ENCODE measurements at regions not wholly inside any gene's neighbourhood (a gene's known extent, or its start where the extent isn't known, plus 50 kb on each side); places are given as distances from the start of the nearest gene placed in this dataset.

GRCh38 chr2:56705713-56706112 lies 521.9 kb downstream of the CCDC85A start:
- Histone ChIP-seq H3K27me3 (ENCODE audit: control insufficient read depth, insufficient read depth, low read length) (no peaks in the 10 kb centered on the region), H3K36me3 (ENCODE audit: control insufficient read depth, insufficient read depth, low read length) (no peaks in the 10 kb centered on the region), H3K4me3 (ENCODE audit: low read depth, low read length) (no peak overlapping the region)
- FAIRE-seq: no peak
- DNase-seq (ENCODE audit: low read depth): peak; percentile 18
- TF ChIP-seq CTCF (IDR thresholded peaks at IDR 0.05; ENCODE audit: insufficient read depth, low read length, severe bottlenecking): no peak

- DNase-seq (ENCODE audit: low read depth): no peak
- FAIRE-seq: no peak
- TF ChIP-seq CTCF (IDR thresholded peaks at IDR 0.05; ENCODE audit: insufficient read depth, low read length, severe bottlenecking): no peak
- H3K36me3 ChIP-seq (ENCODE audit: control insufficient read depth, insufficient read depth, low read length): no peaks in the 10 kb centered on the region
- no peak overlapping the region for H3K4me3 ChIP-seq (ENCODE audit: low read depth, low read length)
- no peaks in the 10 kb centered on the region for H3K27me3 ChIP-seq (ENCODE audit: control insufficient read depth, insufficient read depth, low read length)
These were observed 523.4 kb downstream of the CCDC85A start for GRCh38 chr2:56707218-56707617.

- no peak for DNase-seq (ENCODE audit: low read depth)
- Histone ChIP-seq H3K27me3 (ENCODE audit: control insufficient read depth, insufficient read depth, low read length) (no peaks in the 10 kb centered on the region), H3K4me3 (ENCODE audit: low read depth, low read length) (no peak overlapping the region), H3K36me3 (ENCODE audit: control insufficient read depth, insufficient read depth, low read length) (no peaks in the 10 kb centered on the region)
- FAIRE-seq: no peak
- TF ChIP-seq CTCF (IDR thresholded peaks at IDR 0.05; ENCODE audit: insufficient read depth, low read length, severe bottlenecking): no peak
These were observed 523.9 kb downstream of the CCDC85A start for GRCh38 chr2:56707650-56708049.

GRCh38 chr2:56709181-56709580 lies 525.4 kb downstream of the CCDC85A start:
- H3K36me3 ChIP-seq (ENCODE audit: control insufficient read depth, insufficient read depth, low read length): no peaks in the 10 kb centered on the region
- FAIRE-seq (no peak), DNase-seq (ENCODE audit: low read depth) (no peak)
- H3K4me3 ChIP-seq (ENCODE audit: low read depth, low read length): no peak overlapping the region
- H3K27me3 ChIP-seq (ENCODE audit: control insufficient read depth, insufficient read depth, low read length): no peaks in the 10 kb centered on the region
- no peak for TF ChIP-seq CTCF (IDR thresholded peaks at IDR 0.05; ENCODE audit: insufficient read depth, low read length, severe bottlenecking)

GRCh38 chr2:56713161-56713676 lies 529.4 kb downstream of the CCDC85A start:
- no peak for DNase-seq (ENCODE audit: low read depth)
- H3K4me3 ChIP-seq (ENCODE audit: low read depth, low read length): no peak overlapping the region
- H3K36me3 ChIP-seq (ENCODE audit: control insufficient read depth, insufficient read depth, low read length): no peaks in the 10 kb centered on the region
- no peaks in the 10 kb centered on the region for H3K27me3 ChIP-seq (ENCODE audit: control insufficient read depth, insufficient read depth, low read length)
- no peak for TF ChIP-seq CTCF (IDR thresholded peaks at IDR 0.05; ENCODE audit: insufficient read depth, low read length, severe bottlenecking)
- FAIRE-seq: no peak

GRCh38 chr2:56713978-56714377 lies 530.2 kb downstream of the CCDC85A start:
- no peak for FAIRE-seq
- DNase-seq (ENCODE audit: low read depth): no peak
- no peak for TF ChIP-seq CTCF (IDR thresholded peaks at IDR 0.05; ENCODE audit: insufficient read depth, low read length, severe bottlenecking)
- H3K27me3 ChIP-seq (ENCODE audit: control insufficient read depth, insufficient read depth, low read length): no peaks in the 10 kb centered on the region
- H3K36me3 ChIP-seq (ENCODE audit: control insufficient read depth, insufficient read depth, low read length): no peaks in the 10 kb centered on the region
- H3K4me3 ChIP-seq (ENCODE audit: low read depth, low read length): no peak overlapping the region
